Memory B cell (primary cell): ENCODE measurements at regions not wholly inside any gene's neighbourhood (a gene's known extent, or its start where the extent isn't known, plus 50 kb on each side); places are given as distances from the start of the nearest gene placed in this dataset.

ENCODE experiments used
- ATAC-seq: fragments of 150-1000 bp; cut with Tn5 transposase; 2 replicates; pipeline ENCODE4 v1.10.0; 2021; ENCODE audit warnings: low read depth, mild to moderate bottlenecking, moderate library complexity
- DNase-seq, 2 donors: peaks; one replicate each; pipeline ENCODE4 v3.0.0; 2022; ENCODE audit warnings: low spot score in 2 of 2
- H3K27ac Mint-ChIP-seq: one replicate; pipeline ENCODE4 v1.8.0; 2022; ENCODE audit warnings: mild to moderate bottlenecking, moderate library complexity, mixed read lengths
- H3K27me3 Mint-ChIP-seq: one replicate; pipeline ENCODE4 v1.8.0; 2022; ENCODE audit warnings: mixed read lengths
- H3K36me3 Mint-ChIP-seq: one replicate; pipeline ENCODE4 v1.8.0; 2022; ENCODE audit warnings: mild to moderate bottlenecking, mixed read lengths
- H3K4me1 Mint-ChIP-seq: one replicate; pipeline ENCODE4 v1.8.0; 2022; ENCODE audit warnings: mixed read lengths
- H3K4me3 Mint-ChIP-seq: one replicate; pipeline ENCODE4 v1.8.0; 2022; ENCODE audit warnings: mild to moderate bottlenecking, moderate library complexity, mixed read lengths
- H3K9me3 Mint-ChIP-seq: one replicate; pipeline ENCODE4 v1.8.0; 2022; ENCODE audit warnings: mixed read lengths

- H3K9me3 Mint-ChIP-seq: peaks cover 1% of the 10 kb centered on the region
- H3K4me1 Mint-ChIP-seq: no peaks in the 10 kb centered on the region
- H3K27me3 Mint-ChIP-seq: no peaks in the 10 kb centered on the region
- DNase-seq: no peak
- no peak overlapping the region for H3K27ac Mint-ChIP-seq
- H3K36me3 Mint-ChIP-seq: no peaks in the 10 kb centered on the region
- H3K4me3 Mint-ChIP-seq: no peak overlapping the region
- no peak for ATAC-seq
These were observed 119.9 kb upstream of the PCDH17 start for GRCh38 chr13:57511603-57512002.

- Mint-ChIP-seq H3K4me1 (no peaks in the 10 kb centered on the region), H3K36me3 (no peaks in the 10 kb centered on the region), H3K4me3 (no peak overlapping the region), H3K9me3 (no peaks in the 10 kb centered on the region), H3K27ac (no peak overlapping the region), H3K27me3 (no peaks in the 10 kb centered on the region)
- no peak for DNase-seq
- ATAC-seq: no peak
These were observed 104.3 kb upstream of the PCDH17 start for GRCh38 chr13:57527114-57527735.

GRCh38 chr13:57531256-57531655, 100.3 kb upstream of the PCDH17 start:
- Mint-ChIP-seq H3K27ac (no peak overlapping the region), H3K4me3 (no peak overlapping the region), H3K36me3 (no peaks in the 10 kb centered on the region), H3K27me3 (no peaks in the 10 kb centered on the region), H3K4me1 (no peaks in the 10 kb centered on the region), H3K9me3 (peaks cover 1% of the 10 kb centered on the region)
- DNase-seq (no peak), ATAC-seq (no peak)

- Mint-ChIP-seq H3K27ac (no peak overlapping the region), H3K4me3 (no peak overlapping the region), H3K27me3 (no peaks in the 10 kb centered on the region), H3K36me3 (no peaks in the 10 kb centered on the region), H3K9me3 (peaks cover 6% of the 10 kb centered on the region), H3K4me1 (no peaks in the 10 kb centered on the region)
- ATAC-seq (no peak), DNase-seq (no peak)
These were observed 84.6 kb upstream of the PCDH17 start for GRCh38 chr13:57546942-57547341.

- Mint-ChIP-seq H3K4me3 (no peak overlapping the region), H3K27ac (no peak overlapping the region), H3K4me1 (no peaks in the 10 kb centered on the region), H3K9me3 (peaks cover 9% of the 10 kb centered on the region), H3K36me3 (no peaks in the 10 kb centered on the region), H3K27me3 (no peaks in the 10 kb centered on the region)
- no peak for ATAC-seq
- no peak for DNase-seq
These were observed 79.1 kb upstream of the PCDH17 start for GRCh38 chr13:57552437-57552836.

- Mint-ChIP-seq H3K4me1 (no peaks in the 10 kb centered on the region), H3K4me3 (no peak overlapping the region), H3K36me3 (no peaks in the 10 kb centered on the region), H3K9me3 (peaks cover 9% of the 10 kb centered on the region), H3K27me3 (no peaks in the 10 kb centered on the region), H3K27ac (no peak overlapping the region)
- no peak for ATAC-seq
- no peak for DNase-seq
These were observed 77.6 kb upstream of the PCDH17 start for GRCh38 chr13:57553932-57554331.

GRCh38 chr13:57558051-57558467, 73.5 kb upstream of the PCDH17 start:
- Mint-ChIP-seq H3K36me3 (no peaks in the 10 kb centered on the region), H3K27ac (no peak overlapping the region), H3K4me1 (no peaks in the 10 kb centered on the region), H3K4me3 (no peak overlapping the region), H3K9me3 (peaks cover 4% of the 10 kb centered on the region), H3K27me3 (no peaks in the 10 kb centered on the region)
- ATAC-seq (no peak), DNase-seq (no peak)

- Mint-ChIP-seq H3K27me3 (no peaks in the 10 kb centered on the region), H3K4me3 (no peak overlapping the region), H3K4me1 (no peaks in the 10 kb centered on the region), H3K27ac (no peak overlapping the region), H3K36me3 (no peaks in the 10 kb centered on the region), H3K9me3 (peaks cover 4% of the 10 kb centered on the region)
- no peak for ATAC-seq
- DNase-seq: no peak
These were observed 62.7 kb upstream of the PCDH17 start for GRCh38 chr13:57568865-57569264.

- no peak for DNase-seq
- no peaks in the 10 kb centered on the region for H3K4me1 Mint-ChIP-seq
- no peak overlapping the region for H3K4me3 Mint-ChIP-seq
- no peak for ATAC-seq
- no peaks in the 10 kb centered on the region for H3K36me3 Mint-ChIP-seq
- no peak overlapping the region for H3K27ac Mint-ChIP-seq
- H3K9me3 Mint-ChIP-seq: peaks cover 4% of the 10 kb centered on the region
- H3K27me3 Mint-ChIP-seq: no peaks in the 10 kb centered on the region
These were observed 61.6 kb upstream of the PCDH17 start for GRCh38 chr13:57569986-57570385.
